Astrocyte (in vitro differentiated cells and primary cell): ENCODE measurements at regions not wholly inside any gene's neighbourhood (a gene's known extent, or its start where the extent isn't known, plus 50 kb on each side); places are given as distances from the start of the nearest gene placed in this dataset.

Experiments used
- DNase-seq: peaks from one replicate; pipeline ENCODE4 v3.0.0-alpha.2; 2010; ENCODE audit warnings: low read depth
- FAIRE-seq: peaks from 2 replicates; lab custom pipeline; 2011; peaks lifted over from hg19 to GRCh38; lab: Jason Lieb, UNC
- H2AFZ ChIP-seq: 2 replicates; pipeline ENCODE4 v1.6.0; 2012; ENCODE audit warnings: low read depth, low read length, inconsistent platforms
- H3K27ac ChIP-seq: 2 replicates; pipeline ENCODE4 v1.5.1; 2011; ENCODE audit warnings: low read depth, low read length, inconsistent platforms
- H3K27me3 ChIP-seq: 2 replicates; pipeline ENCODE4 v1.6.0; 2011; ENCODE audit warnings: low read length, inconsistent platforms; ENCODE audit not compliant: insufficient read depth
- H3K36me3 ChIP-seq: 2 replicates; pipeline ENCODE4 v1.5.1; 2011; ENCODE audit warnings: low read length, inconsistent platforms; ENCODE audit not compliant: insufficient read depth
- H3K4me1 ChIP-seq: 2 replicates; pipeline ENCODE4 v1.5.1; 2011; ENCODE audit warnings: low read length, inconsistent platforms; ENCODE audit not compliant: insufficient read depth
- H3K4me2 ChIP-seq: 2 replicates; pipeline ENCODE4 v1.6.0; 2012; ENCODE audit warnings: low read length, inconsistent platforms
- H3K4me3 ChIP-seq: 2 replicates; pipeline ENCODE4 v1.5.1; 2011; ENCODE audit warnings: low read depth, mild to moderate bottlenecking, low read length, inconsistent platforms; ENCODE audit not compliant: insufficient read depth
- H3K79me2 ChIP-seq: 2 replicates; pipeline ENCODE4 v1.6.0; 2012; ENCODE audit warnings: mild to moderate bottlenecking, low read length, inconsistent platforms; ENCODE audit not compliant: insufficient read depth
- H3K9ac ChIP-seq: 2 replicates; pipeline ENCODE4 v1.6.0; 2012; ENCODE audit warnings: mild to moderate bottlenecking, low read length, inconsistent platforms
- H3K9me3 ChIP-seq: 2 replicates; pipeline ENCODE4 v1.5.1; 2012; ENCODE audit warnings: low read depth, mild to moderate bottlenecking, low read length, inconsistent platforms; ENCODE audit not compliant: insufficient read depth
- H4K20me1 ChIP-seq: 2 replicates; pipeline ENCODE4 v1.6.0; 2012; ENCODE audit warnings: low read length, inconsistent platforms; ENCODE audit not compliant: insufficient read depth
- H3K27ac Mint-ChIP-seq: one replicate; pipeline ENCODE4 v1.8.0; 2021; ENCODE audit warnings: mild to moderate bottlenecking, mixed read lengths; ENCODE audit not compliant: unreplicated experiment
- H3K27me3 Mint-ChIP-seq: one replicate; pipeline ENCODE4 v1.8.0; 2021; ENCODE audit warnings: low read depth, mixed read lengths; ENCODE audit not compliant: unreplicated experiment
- H3K36me3 Mint-ChIP-seq: one replicate; pipeline ENCODE4 v1.8.0; 2021; ENCODE audit warnings: low read depth, mixed read lengths; ENCODE audit not compliant: unreplicated experiment
- H3K4me1 Mint-ChIP-seq: one replicate; pipeline ENCODE4 v1.8.0; 2021; ENCODE audit warnings: low read depth, mixed read lengths; ENCODE audit not compliant: unreplicated experiment
- H3K4me3 Mint-ChIP-seq: one replicate; pipeline ENCODE4 v1.8.0; 2021; ENCODE audit warnings: mild to moderate bottlenecking, moderate library complexity, mixed read lengths; ENCODE audit not compliant: unreplicated experiment
- H3K9me3 Mint-ChIP-seq: one replicate; pipeline ENCODE4 v1.8.0; 2021; ENCODE audit warnings: mild to moderate bottlenecking, mixed read lengths; ENCODE audit not compliant: unreplicated experiment
- EZH2 ChIP-seq: IDR thresholded peaks from 2 replicates; pipeline ENCODE4 v1.6.1; 2012; ENCODE audit warnings: mild to moderate bottlenecking, low read length, inconsistent platforms; ENCODE audit not compliant: insufficient read depth
- TF ChIP-seq, protein P1 (sequence below): IDR thresholded peaks from 2 replicates; pipeline ENCODE4 v1.5.1; 2011; ENCODE audit warnings: low read depth, mild to moderate bottlenecking, inconsistent platforms, low read length, moderate library complexity; ENCODE audit not compliant: insufficient read depth

- no peak overlapping the region for H3K4me3 ChIP-seq
- H3K4me1 ChIP-seq, result peaks cover 6% of the 10 kb centered on the region
- Mint-ChIP-seq H3K27ac (no peak overlapping the region), H3K4me3 (no peak overlapping the region), H3K36me3 (peaks cover 3% of the 10 kb centered on the region), H3K27me3 (no peaks in the 10 kb centered on the region), H3K4me1 (peaks cover 18% of the 10 kb centered on the region), H3K9me3 (peaks cover 4% of the 10 kb centered on the region)
- TF ChIP-seq EZH2, result no peak
- TF ChIP-seq, protein P1, sequence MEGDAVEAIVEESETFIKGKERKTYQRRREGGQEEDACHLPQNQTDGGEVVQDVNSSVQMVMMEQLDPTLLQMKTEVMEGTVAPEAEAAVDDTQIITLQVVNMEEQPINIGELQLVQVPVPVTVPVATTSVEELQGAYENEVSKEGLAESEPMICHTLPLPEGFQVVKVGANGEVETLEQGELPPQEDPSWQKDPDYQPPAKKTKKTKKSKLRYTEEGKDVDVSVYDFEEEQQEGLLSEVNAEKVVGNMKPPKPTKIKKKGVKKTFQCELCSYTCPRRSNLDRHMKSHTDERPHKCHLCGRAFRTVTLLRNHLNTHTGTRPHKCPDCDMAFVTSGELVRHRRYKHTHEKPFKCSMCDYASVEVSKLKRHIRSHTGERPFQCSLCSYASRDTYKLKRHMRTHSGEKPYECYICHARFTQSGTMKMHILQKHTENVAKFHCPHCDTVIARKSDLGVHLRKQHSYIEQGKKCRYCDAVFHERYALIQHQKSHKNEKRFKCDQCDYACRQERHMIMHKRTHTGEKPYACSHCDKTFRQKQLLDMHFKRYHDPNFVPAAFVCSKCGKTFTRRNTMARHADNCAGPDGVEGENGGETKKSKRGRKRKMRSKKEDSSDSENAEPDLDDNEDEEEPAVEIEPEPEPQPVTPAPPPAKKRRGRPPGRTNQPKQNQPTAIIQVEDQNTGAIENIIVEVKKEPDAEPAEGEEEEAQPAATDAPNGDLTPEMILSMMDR, result no peak
- no peak for DNase-seq
- FAIRE-seq, result no peak
- H3K9ac ChIP-seq, result no peak overlapping the region
- H2AFZ ChIP-seq, result no peak overlapping the region
- no peaks in the 10 kb centered on the region for H3K79me2 ChIP-seq
- H3K9me3 ChIP-seq, result no peaks in the 10 kb centered on the region
- no peaks in the 10 kb centered on the region for H3K36me3 ChIP-seq
- H4K20me1 ChIP-seq, result no peaks in the 10 kb centered on the region
- no peak overlapping the region for H3K27ac ChIP-seq
- H3K4me2 ChIP-seq, result no peak overlapping the region
- H3K27me3 ChIP-seq, result no peaks in the 10 kb centered on the region
Observed at GRCh38 chr6:15966000-15966520, 162.8 kb upstream of the MYLIP start.

DNA sequence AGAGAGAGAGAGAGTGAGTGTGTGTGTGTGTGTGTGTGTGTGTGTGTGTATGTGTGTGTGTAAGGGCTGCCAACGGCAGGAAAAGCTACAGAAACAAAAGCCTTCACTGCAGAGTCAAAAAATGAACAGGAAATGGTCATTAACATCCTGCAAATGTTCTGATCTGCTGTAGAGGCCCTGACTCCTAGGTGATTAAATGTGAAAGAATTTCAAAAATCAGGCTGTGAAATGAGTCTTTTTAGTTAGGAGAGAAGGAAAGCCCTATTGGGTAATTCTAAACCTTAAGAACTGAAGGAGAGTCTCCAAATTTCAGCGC lies 166.5 kb upstream of the MYLIP start:
- peak; percentile 87 for DNase-seq
- no peaks in the 10 kb centered on the region for H3K36me3 Mint-ChIP-seq

More for the DNA sequence above, 166.5 kb upstream of the MYLIP start:
- H3K27me3 Mint-ChIP-seq, result no peaks in the 10 kb centered on the region
- no peaks in the 10 kb centered on the region for H4K20me1 ChIP-seq
- TF ChIP-seq, protein P1, result no peak
- TF ChIP-seq EZH2, result no peak
- peak overlapping the region; percentile 46 for H3K4me2 ChIP-seq
- H3K4me3 ChIP-seq, result no peak overlapping the region
- peak overlapping the region; percentile 21 for H3K27ac Mint-ChIP-seq
- no peak overlapping the region for H3K9ac ChIP-seq
- peaks cover 14% of the 10 kb centered on the region for H3K4me1 Mint-ChIP-seq
- peaks cover 2% of the 10 kb centered on the region for H3K9me3 Mint-ChIP-seq
- peak overlapping the region; percentile 64 for H2AFZ ChIP-seq
- H3K9me3 ChIP-seq, result no peaks in the 10 kb centered on the region
- H3K4me1 ChIP-seq, result peaks cover 6% of the 10 kb centered on the region
- H3K27me3 ChIP-seq, result no peaks in the 10 kb centered on the region
- no peak for FAIRE-seq
- no peak overlapping the region for H3K4me3 Mint-ChIP-seq
- H3K27ac ChIP-seq, result peak overlapping the region; percentile 9
- H3K79me2 ChIP-seq, result no peaks in the 10 kb centered on the region
- no peaks in the 10 kb centered on the region for H3K36me3 ChIP-seq
